IMR-90 (cell line): ENCODE measurements at regions not wholly inside any gene's neighbourhood (a gene's known extent, or its start where the extent isn't known, plus 50 kb on each side); places are given as distances from the start of the nearest gene placed in this dataset.
A peak's percentile ranks its signal among the peaks of the same experiment; 100 is the strongest.

Experiments used
- ATAC-seq: fragments of 200-7000 bp; cut with Tn5 transposase; 2 replicates; pipeline ENCODE4 v1.9.1; 2020; ENCODE audit warnings: low read depth, mild to moderate bottlenecking, moderate library complexity
- BruUV-seq: library from RNA; stranded (reverse); fragments of 400-500 nt; replicated peaks from 2 replicates; lab custom pipeline; 2021; lab: Mats Ljungman, UMichigan
- CTCF ChIA-PET: fragments of 300-600 bp; formaldehyde crosslinking; extraction: SDS; loops from one replicate; lab custom pipeline; 2021; ENCODE audit warnings: antibody characterized with exemption; lab: Yijun Ruan, JAX
- POLR2A ChIA-PET: fragments of 300-600 bp; sonication (Branson Sonifier 250); formaldehyde crosslinking; loops from one replicate; lab custom pipeline; 2022; ENCODE audit warnings: antibody characterized with exemption; ENCODE audit not compliant: unreplicated experiment; lab: Charles Lee
- DNase-seq: peaks from one replicate; pipeline ENCODE4 v3.0.0; 2013
- H2AFZ ChIP-seq: replicated peaks from 2 replicates; pipeline ENCODE3; 2013; ENCODE audit warnings: low read length, mild to moderate bottlenecking; ENCODE audit not compliant: poor library complexity
- H2AK5ac ChIP-seq: 2 replicates; pipeline ENCODE4 v1.6.1; 2013; ENCODE audit warnings: low read depth, low read length, inconsistent platforms
- H2AK9ac ChIP-seq: replicated peaks from 2 replicates; pipeline ENCODE3; 2013; ENCODE audit warnings: mild to moderate bottlenecking, low read depth, low read length, moderate library complexity; ENCODE audit not compliant: poor library complexity
- H2BK120ac ChIP-seq: 2 replicates; pipeline ENCODE4 v1.6.1; 2013; ENCODE audit warnings: low read depth, low read length, inconsistent platforms
- H2BK15ac ChIP-seq: 3 replicates; pipeline ENCODE4 v1.6.1; 2013; ENCODE audit warnings: low read depth, low read length, inconsistent platforms
- H2BK20ac ChIP-seq: 2 replicates; pipeline ENCODE4 v1.6.1; 2013; ENCODE audit warnings: low read depth, mild to moderate bottlenecking, inconsistent platforms, low read length, moderate library complexity
- H2BK5ac ChIP-seq: 2 replicates; pipeline ENCODE4 v1.6.1; 2013; ENCODE audit warnings: mild to moderate bottlenecking, low read depth, low read length, inconsistent platforms; ENCODE audit not compliant: poor library complexity, severe bottlenecking
- H3K14ac ChIP-seq: replicated peaks from 2 replicates; pipeline ENCODE4 v1.6.1; 2013; ENCODE audit warnings: low read depth, low read length, inconsistent platforms
- H3K18ac ChIP-seq: 2 replicates; pipeline ENCODE4 v1.6.1; 2013; ENCODE audit warnings: low read depth, low read length, control low read depth
- H3K23ac ChIP-seq: 2 replicates; pipeline ENCODE4 v1.6.1; 2013; ENCODE audit warnings: low read depth, low read length, inconsistent platforms
- H3K27ac ChIP-seq: 2 replicates; pipeline ENCODE4 v1.5.1; 2013; ENCODE audit warnings: mild to moderate bottlenecking, control low read depth, low read length; ENCODE audit not compliant: insufficient read depth
- H3K27me3 ChIP-seq: 2 replicates; pipeline ENCODE4 v1.6.1; 2013; ENCODE audit warnings: low read length; ENCODE audit not compliant: control insufficient read depth, insufficient read depth
- H3K36me3 ChIP-seq: 2 replicates; pipeline ENCODE4 v1.6.1; 2013; ENCODE audit warnings: low read length, mixed read lengths; ENCODE audit not compliant: control insufficient read depth, insufficient read depth
- H3K4ac ChIP-seq: 2 replicates; pipeline ENCODE4 v1.6.1; 2013; ENCODE audit warnings: low read depth, low read length, inconsistent platforms
- H3K4me1 ChIP-seq: 2 replicates; pipeline ENCODE4 v1.6.1; 2013; ENCODE audit warnings: low read length, mixed read lengths; ENCODE audit not compliant: control insufficient read depth, insufficient read depth
- H3K4me2 ChIP-seq: 2 replicates; pipeline ENCODE4 v1.6.1; 2013; ENCODE audit warnings: low read depth, mild to moderate bottlenecking, control low read depth, low read length, moderate library complexity
- H3K4me3 ChIP-seq: 2 replicates; pipeline ENCODE4 v1.5.1; 2013; ENCODE audit warnings: low read depth, mild to moderate bottlenecking, control low read depth, low read length, moderate library complexity; ENCODE audit not compliant: insufficient read depth
- H3K56ac ChIP-seq: 2 replicates; pipeline ENCODE4 v1.6.1; 2013; ENCODE audit warnings: low read length, inconsistent platforms; ENCODE audit not compliant: insufficient read depth; ENCODE audit errors: extremely low read depth
- H3K79me1 ChIP-seq, 2 experiments: 2 replicates each; pipeline ENCODE4 v1.6.1; 2013; ENCODE audit warnings: low read length in 2 of 2, inconsistent platforms in 1 of 2, low read depth in 1 of 2
- H3K9ac ChIP-seq: 2 replicates; pipeline ENCODE4 v1.6.1; 2013; ENCODE audit warnings: low read depth, low read length, control low read depth
- H3K9me1 ChIP-seq: 2 replicates; pipeline ENCODE4 v1.6.1; 2013; ENCODE audit warnings: low read length, inconsistent platforms; ENCODE audit not compliant: insufficient read depth
- H3K9me3 ChIP-seq: 2 replicates; pipeline ENCODE4 v1.6.1; 2013; ENCODE audit warnings: low read length; ENCODE audit not compliant: control insufficient read depth, insufficient read depth
- H4K20me1 ChIP-seq: 2 replicates; pipeline ENCODE4 v1.6.1; 2013; ENCODE audit warnings: low read length, inconsistent platforms; ENCODE audit not compliant: insufficient read depth
- H4K5ac ChIP-seq: 2 replicates; pipeline ENCODE4 v1.6.1; 2013; ENCODE audit warnings: mild to moderate bottlenecking, low read depth, low read length, control low read depth
- H4K8ac ChIP-seq, 2 experiments: 2 replicates each; pipeline ENCODE4 v1.6.1; 2013; ENCODE audit warnings: low read depth in 2 of 2, low read length in 2 of 2, control low read depth in 1 of 2, inconsistent platforms in 1 of 2
- H4K91ac ChIP-seq: 2 replicates; pipeline ENCODE4 v1.6.1; 2013; ENCODE audit warnings: low read depth, low read length, inconsistent platforms; ENCODE audit not compliant: insufficient read depth
- CEBPB ChIP-seq: IDR thresholded peaks from 2 replicates; pipeline ENCODE4 v1.6.1; 2012; ENCODE audit warnings: low read depth, low read length, improper control_type of control experiment
- MAFK ChIP-seq: IDR thresholded peaks from 2 replicates; pipeline ENCODE4 v1.6.1; 2012; ENCODE audit warnings: low read depth, low read length, improper control_type of control experiment
- WGBS, 2 experiments: methylation state at CpG; one replicate each; pipeline versions ENCODE4 v1.1.5 to v1.1.7; 2013; ENCODE audit warnings: missing lambda C conversion rate in 2 of 2; ENCODE audit not compliant: insufficient read length in 1 of 2; ENCODE audit errors: extremely low coverage in 2 of 2; 5-methylcytosine and 5-hydroxymethylcytosine counted together
- dilution Hi-C: fragments of 300-500 bp; cut with HindIII; formaldehyde crosslinking; loops from one replicate; pipeline ENCODE4 v1.14.3; 2018; ENCODE audit warnings: low sequenced_read_pairs; ENCODE audit not compliant: unreplicated experiment
- in situ Hi-C: fragments of 300-500 bp; cut with MboI; formaldehyde crosslinking; loops from 3 replicates; pipeline ENCODE4 v1.14.3; 2019; ENCODE audit warnings: low sequenced_read_pairs, inconsistent platforms, mixed read lengths
- intact Hi-C: fragments of 100-400 bp; cut with micrococcal nuclease; formaldehyde crosslinking; loops from 2 replicates; pipeline ENCODE4 v1.10.0; 2022

DNA sequence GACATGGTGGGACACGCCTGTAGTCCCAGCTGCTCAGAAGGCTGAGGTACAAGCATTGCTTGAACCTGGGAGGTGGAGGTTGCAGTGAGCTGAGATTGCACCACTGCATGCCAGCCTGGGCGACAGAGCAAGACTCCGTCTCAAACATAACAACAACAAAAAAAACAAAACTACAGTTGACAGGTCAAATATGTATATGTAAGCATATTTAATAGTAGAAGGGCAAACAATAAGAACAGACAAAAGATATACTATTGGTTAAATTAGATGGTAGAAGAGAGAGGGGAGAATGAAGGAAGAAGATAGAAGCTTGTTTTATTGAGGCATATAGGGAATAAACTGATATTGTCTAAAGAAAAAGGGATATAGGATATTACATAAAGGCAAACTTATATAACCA, 247.1 kb downstream of the KLF13 start:
- intact Hi-C loops (no loop called here), dilution Hi-C loops (no loop called here), in situ Hi-C loops (no loop called here)
- H3K4ac ChIP-seq: no peak overlapping the region
- H2BK15ac ChIP-seq: no peak overlapping the region
- 0 out of 2 replicates have a peak, but pooled peaks cover under 1% of the 10 kb centered on the region for H3K9me3 ChIP-seq
- no peaks in the 10 kb centered on the region for H3K36me3 ChIP-seq
- H3K9ac ChIP-seq: no peak overlapping the region
- H4K20me1 ChIP-seq: no peaks in the 10 kb centered on the region
- H2BK5ac ChIP-seq: no peak overlapping the region
- TF ChIP-seq MAFK (peak; percentile 63), CEBPB (no peak)
- no peak overlapping the region for H3K18ac ChIP-seq
- H3K9me1 ChIP-seq: no peaks in the 10 kb centered on the region
- H2AK9ac ChIP-seq: no peak overlapping the region
- no peak overlapping the region for H2AK5ac ChIP-seq
- no peak overlapping the region for H3K23ac ChIP-seq
- H4K91ac ChIP-seq: no peak overlapping the region
- H2BK120ac ChIP-seq: no peak overlapping the region
- no peak for ATAC-seq
- no peak overlapping the region for H3K4me3 ChIP-seq
- 0 out of 2 replicates have a peak, but pooled peaks cover 1% of the 10 kb centered on the region for H3K4me1 ChIP-seq
- no peak overlapping the region for H3K14ac ChIP-seq
- no peak overlapping the region for H4K5ac ChIP-seq
- no peaks in the 10 kb centered on the region for H3K79me1 ChIP-seq
- no peak overlapping the region for H4K8ac ChIP-seq
- H2BK20ac ChIP-seq: no peak overlapping the region
- no peak overlapping the region for H3K56ac ChIP-seq
- no peak overlapping the region for H2AFZ ChIP-seq
- ChIA-PET POLR2A (no interaction called here), CTCF (no interaction called here)
- no peak overlapping the region for H3K27ac ChIP-seq
- WGBS, 2 experiments: no CpG with 5 or more reads among the region's 3 CpGs
- DNase-seq: no peak
- no peaks in the 10 kb centered on the region; the same call in 1 of the 2 replicates for H3K27me3 ChIP-seq
- H3K4me2 ChIP-seq: no peak overlapping the region
- BruUV-seq: no TSS peak
